ENCODE measurements at regions not wholly inside any gene's neighbourhood (a gene's known extent, or its start where the extent isn't known, plus 50 kb on each side); places are given as distances from the start of the nearest gene placed in this dataset.

- Mint-ChIP-seq H3K4me3 (no peak overlapping the region), H3K27ac (no peak overlapping the region), H3K9me3 (no peaks in the 10 kb centered on the region), H3K4me1 (no peaks in the 10 kb centered on the region), H3K36me3 (no peaks in the 10 kb centered on the region), H3K27me3 (ENCODE audit: insufficient read depth, low read depth) (no peaks in the 10 kb centered on the region)
- TF ChIP-seq EZH2 (IDR thresholded peaks at IDR 0.05): no peak
- TF ChIP-seq CTCF (IDR thresholded peaks at IDR 0.05): no peak
- no peak for TF ChIP-seq EZH2phosphoT487 (IDR thresholded peaks at IDR 0.05)
- H3K9ac ChIP-seq: no peak overlapping the region
- no peaks in the 10 kb centered on the region for H3K9me3 ChIP-seq (ENCODE audit: low read depth)
- H4K20me1 ChIP-seq (ENCODE audit: low read depth): no peaks in the 10 kb centered on the region
- H2AFZ ChIP-seq (replicated peaks): no peak overlapping the region
- H3K27ac ChIP-seq: no peak overlapping the region
- no peak for DNase-seq (ENCODE audit: low spot score)
- no peak overlapping the region for H3K4me2 ChIP-seq
- H3F3A ChIP-seq (ENCODE audit: low read depth): no peaks in the 10 kb centered on the region
- H3K4me3 ChIP-seq: no peak overlapping the region
- H3K36me3 ChIP-seq: no peaks in the 10 kb centered on the region
- H3K27me3 ChIP-seq: no peaks in the 10 kb centered on the region
- H3K79me2 ChIP-seq (ENCODE audit: low read depth): no peaks in the 10 kb centered on the region
- peaks cover 8% of the 10 kb centered on the region for H3K4me1 ChIP-seq
Observed at GRCh38 chr1:191675856-191676783, 482.1 kb upstream of the RGS18 start.

GRCh38 chr1:191685669-191686068, 472.6 kb upstream of the RGS18 start:
- Histone ChIP-seq H3K4me1 (no peaks in the 10 kb centered on the region), H3K36me3 (no peaks in the 10 kb centered on the region), H3F3A (ENCODE audit: low read depth) (no peaks in the 10 kb centered on the region), H3K9me3 (ENCODE audit: low read depth) (no peaks in the 10 kb centered on the region), H3K4me3 (no peak overlapping the region), H4K20me1 (ENCODE audit: low read depth) (no peaks in the 10 kb centered on the region), H3K4me2 (no peak overlapping the region), H3K9ac (no peak overlapping the region), H2AFZ (replicated peaks) (no peak overlapping the region), H3K27ac (no peak overlapping the region), H3K27me3 (no peaks in the 10 kb centered on the region), H3K79me2 (ENCODE audit: low read depth) (no peaks in the 10 kb centered on the region)
- H3K4me3 Mint-ChIP-seq: no peak overlapping the region
- DNase-seq (ENCODE audit: low spot score): no peak
- no peaks in the 10 kb centered on the region for H3K27me3 Mint-ChIP-seq (ENCODE audit: insufficient read depth, low read depth)
- TF ChIP-seq EZH2phosphoT487 (IDR thresholded peaks at IDR 0.05): no peak
- TF ChIP-seq EZH2 (IDR thresholded peaks at IDR 0.05): no peak
- TF ChIP-seq CTCF (IDR thresholded peaks at IDR 0.05): no peak
- H3K27ac Mint-ChIP-seq: no peak overlapping the region
- no peaks in the 10 kb centered on the region for H3K4me1 Mint-ChIP-seq
- H3K9me3 Mint-ChIP-seq: peaks cover 2% of the 10 kb centered on the region
- H3K36me3 Mint-ChIP-seq: no peaks in the 10 kb centered on the region

- H3K4me1 Mint-ChIP-seq: no peaks in the 10 kb centered on the region
- no peaks in the 10 kb centered on the region for H3K36me3 ChIP-seq
- H3K27ac ChIP-seq: no peak overlapping the region
- no peaks in the 10 kb centered on the region for H3K9me3 Mint-ChIP-seq
- TF ChIP-seq EZH2phosphoT487 (IDR thresholded peaks at IDR 0.05) (no peak), EZH2 (IDR thresholded peaks at IDR 0.05) (no peak), CTCF (IDR thresholded peaks at IDR 0.05) (no peak)
- H3K79me2 ChIP-seq (ENCODE audit: low read depth): no peaks in the 10 kb centered on the region
- H3K4me3 ChIP-seq: no peak overlapping the region
- no peaks in the 10 kb centered on the region for H4K20me1 ChIP-seq (ENCODE audit: low read depth)
- no peaks in the 10 kb centered on the region for H3K27me3 ChIP-seq
- no peak overlapping the region for H3K9ac ChIP-seq
- no peak for DNase-seq (ENCODE audit: low spot score)
- no peak overlapping the region for H2AFZ ChIP-seq (replicated peaks)
- no peaks in the 10 kb centered on the region for H3F3A ChIP-seq (ENCODE audit: low read depth)
- no peaks in the 10 kb centered on the region for H3K36me3 Mint-ChIP-seq
- H3K4me2 ChIP-seq: no peak overlapping the region
- no peak overlapping the region for H3K4me3 Mint-ChIP-seq
- H3K27me3 Mint-ChIP-seq (ENCODE audit: insufficient read depth, low read depth): no peaks in the 10 kb centered on the region
- no peak overlapping the region for H3K27ac Mint-ChIP-seq
- H3K4me1 ChIP-seq: no peaks in the 10 kb centered on the region
- no peaks in the 10 kb centered on the region for H3K9me3 ChIP-seq (ENCODE audit: low read depth)
Observed at GRCh38 chr1:191687721-191688120, 470.5 kb upstream of the RGS18 start.
